HG02642 (cell line): ENCODE measurements at regions not wholly inside any gene's neighbourhood (a gene's known extent, or its start where the extent isn't known, plus 50 kb on each side); places are given as distances from the start of the nearest gene placed in this dataset.

ENCODE experiments used
- ATAC-seq: cut with Tn5 transposase; IDR thresholded peaks from one replicate; pipeline ENCODE4 v1.9.1; 2021; ENCODE audit warnings: mild to moderate bottlenecking; ENCODE audit not compliant: unreplicated experiment, poor library complexity

GRCh38 chr10:78513330-78513729, 479.7 kb downstream of the RPS24 start:
- no peak for ATAC-seq

GRCh38 chr10:78513986-78514385, 480.3 kb downstream of the RPS24 start:
- ATAC-seq, result no peak

- ATAC-seq, result no peak
Observed at GRCh38 chr10:78514459-78514858, 480.8 kb downstream of the RPS24 start.

GRCh38 chr10:78515038-78515872, 481.6 kb downstream of the RPS24 start:
- ATAC-seq, result no peak

- ATAC-seq, result no peak
Observed at GRCh38 chr10:78515873-78516153, 482.1 kb downstream of the RPS24 start.

- ATAC-seq, result no peak
Observed at GRCh38 chr10:78516236-78516635, 482.6 kb downstream of the RPS24 start.

GRCh38 chr10:78516756-78517155, 483.1 kb downstream of the RPS24 start:
- ATAC-seq, result no peak

GRCh38 chr10:78518224-78518623, 484.6 kb downstream of the RPS24 start:
- no peak for ATAC-seq

- ATAC-seq, result no peak
Observed at GRCh38 chr10:78520737-78521430, 487.2 kb downstream of the RPS24 start.

GRCh38 chr10:78523453-78523852, 489.8 kb downstream of the RPS24 start:
- ATAC-seq, result no peak

GRCh38 chr10:78524342-78524741, 490.7 kb downstream of the RPS24 start:
- ATAC-seq, result no peak

GRCh38 chr10:78524941-78525340, 491.3 kb downstream of the RPS24 start:
- ATAC-seq, result no peak

GRCh38 chr10:78526347-78526746, 492.7 kb downstream of the RPS24 start:
- ATAC-seq, result no peak

- ATAC-seq, result no peak
Observed at GRCh38 chr10:78527296-78527695, 493.6 kb downstream of the RPS24 start.

GRCh38 chr10:78528749-78529204, 495.1 kb downstream of the RPS24 start:
- no peak for ATAC-seq

GRCh38 chr10:78529262-78529661, 495.6 kb downstream of the RPS24 start:
- ATAC-seq, result no peak

- ATAC-seq, result no peak
Observed at GRCh38 chr10:78531088-78531487, 497.4 kb downstream of the RPS24 start.

- no peak for ATAC-seq
Observed at GRCh38 chr10:78532480-78533042, 498.9 kb downstream of the RPS24 start.

GRCh38 chr10:78533098-78533497, 499.4 kb downstream of the RPS24 start:
- no peak for ATAC-seq

GRCh38 chr10:78533776-78534175, 500.1 kb downstream of the RPS24 start:
- no peak for ATAC-seq

- no peak for ATAC-seq
Observed at GRCh38 chr10:78535716-78536218, 502.1 kb downstream of the RPS24 start.
